Caco-2 (cell line): ENCODE measurements at regions not wholly inside any gene's neighbourhood (a gene's known extent, or its start where the extent isn't known, plus 50 kb on each side); places are given as distances from the start of the nearest gene placed in this dataset.

Experiments
- BruUV-seq: library from RNA; stranded (reverse); fragments of 400-500 nt; replicated peaks from 2 replicates; lab custom pipeline; 2021; lab: Mats Ljungman, UMichigan
- CTCF ChIA-PET: fragments of 300-600 bp; sonication (Branson Sonifier 250); formaldehyde crosslinking; loops from one replicate; lab custom pipeline; 2022; ENCODE audit warnings: antibody characterized with exemption; lab: Charles Lee
- POLR2A ChIA-PET: fragments of 300-600 bp; sonication (Branson Sonifier 250); formaldehyde crosslinking; loops from one replicate; lab custom pipeline; 2022; ENCODE audit warnings: antibody characterized with exemption; lab: Charles Lee
- DNase-seq, 2 experiments: peaks; one replicate each; pipeline versions ENCODE4 v3.0.0 to v3.0.0-alpha.2; 2020 to 2022
- H3K27me3 ChIP-seq: replicated peaks from 2 replicates; pipeline ENCODE4 v1.6.0; 2011; ENCODE audit warnings: low read length; ENCODE audit not compliant: control insufficient read depth, insufficient read depth
- H3K36me3 ChIP-seq: 2 replicates; pipeline ENCODE4 v1.5.1; 2011; ENCODE audit warnings: low read length; ENCODE audit not compliant: control insufficient read depth, insufficient read depth
- H3K4me1 ChIP-seq: fragments of 250-450 bp; sonication (Bioruptor Pico); 2 replicates; pipeline ENCODE4 v1.5.1; 2020; ENCODE audit warnings: mild to moderate bottlenecking
- H3K4me3 ChIP-seq: 2 replicates; pipeline ENCODE4 v1.5.1; 2011; ENCODE audit warnings: low read depth, mild to moderate bottlenecking, control low read depth, low read length
- H3K9me3 ChIP-seq: fragments of 250-450 bp; sonication (Bioruptor Pico); 2 replicates; pipeline ENCODE4 v1.5.1; 2020; ENCODE audit warnings: mild to moderate bottlenecking, moderate library complexity
- H3K27ac Mint-ChIP-seq: one replicate; pipeline ENCODE4 v1.8.0; 2022; ENCODE audit warnings: mixed read lengths; ENCODE audit not compliant: unreplicated experiment
- H3K27me3 Mint-ChIP-seq: one replicate; pipeline ENCODE4 v1.8.0; 2022; ENCODE audit warnings: mixed read lengths; ENCODE audit not compliant: insufficient read depth, unreplicated experiment
- H3K36me3 Mint-ChIP-seq: one replicate; pipeline ENCODE4 v1.8.0; 2022; ENCODE audit warnings: mild to moderate bottlenecking, mixed read lengths; ENCODE audit not compliant: insufficient read depth, unreplicated experiment
- H3K4me1 Mint-ChIP-seq: one replicate; pipeline ENCODE4 v1.8.0; 2022; ENCODE audit warnings: low read depth, mixed read lengths; ENCODE audit not compliant: unreplicated experiment
- H3K4me3 Mint-ChIP-seq: one replicate; pipeline ENCODE4 v1.8.0; 2022; ENCODE audit warnings: mild to moderate bottlenecking, moderate library complexity, mixed read lengths; ENCODE audit not compliant: unreplicated experiment
- H3K9me3 Mint-ChIP-seq: one replicate; pipeline ENCODE4 v1.8.0; 2022; ENCODE audit warnings: mixed read lengths; ENCODE audit not compliant: unreplicated experiment
- CTCF ChIP-seq, 2 experiments: fragments of 200-600 bp in 1 of 2; IDR thresholded peaks; 1 replicate in 1 of 2; 2 replicates in 1 of 2; pipeline versions ENCODE4 v1.5.1 to v1.8.0; 2011 to 2022; ENCODE audit warnings: antibody characterized with exemption in 1 of 2, control low read depth in 1 of 2, inconsistent platforms in 1 of 2, low read depth in 1 of 2, low read length in 1 of 2, mild to moderate bottlenecking in 1 of 2, moderate library complexity in 1 of 2; ENCODE audit not compliant: insufficient read depth in 1 of 2, severe bottlenecking in 1 of 2, unreplicated experiment in 1 of 2
- intact Hi-C: fragments of 100-400 bp; cut with micrococcal nuclease; formaldehyde crosslinking; loops from one replicate; pipeline ENCODE4 v1.10.0; 2022; ENCODE audit not compliant: unreplicated experiment

GRCh38 chr5:29504411-29504810 is 1689.1 kb upstream of the CDH6 start:
- Mint-ChIP-seq H3K27me3 (no peaks in the 10 kb centered on the region), H3K4me3 (no peak overlapping the region), H3K4me1 (no peaks in the 10 kb centered on the region), H3K9me3 (peaks cover 5% of the 10 kb centered on the region), H3K36me3 (no peaks in the 10 kb centered on the region), H3K27ac (no peak overlapping the region)
- Histone ChIP-seq H3K36me3 (no peaks in the 10 kb centered on the region), H3K9me3 (no peaks in the 10 kb centered on the region), H3K27me3 (no peaks in the 10 kb centered on the region), H3K4me1 (no peaks in the 10 kb centered on the region), H3K4me3 (no peak overlapping the region)
- intact Hi-C loops = no loop called here
- TF ChIP-seq CTCF (IDR thresholded peaks at IDR 0.05; ENCODE audit: insufficient read depth in 1 of 2, low read depth in 1 of 2, low read length in 1 of 2, severe bottlenecking in 1 of 2, unreplicated experiment in 1 of 2) = no peak
- BruUV-seq = no TSS peak
- no peak for DNase-seq
- CTCF ChIA-PET = no interaction called here
- POLR2A ChIA-PET = no interaction called here

DNA sequence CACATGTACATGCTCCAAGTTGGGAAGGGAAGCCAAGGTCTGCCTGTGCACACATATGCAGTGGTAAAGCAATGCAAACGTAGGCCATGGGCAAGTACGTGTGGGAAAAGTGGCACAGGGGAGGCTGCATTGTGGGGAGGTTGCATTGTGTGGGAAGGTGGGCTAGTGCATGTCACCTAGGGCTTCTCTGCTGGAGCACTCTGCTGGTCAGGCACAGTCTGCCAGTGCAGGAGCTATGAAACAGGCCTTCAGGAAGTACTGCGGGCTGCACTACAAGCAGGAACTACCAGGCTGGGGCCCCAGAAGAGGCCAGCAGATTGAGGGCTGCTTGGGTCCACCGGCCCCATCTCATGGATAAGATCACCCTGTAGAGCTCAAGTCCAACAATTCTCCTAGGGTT is 1694.6 kb upstream of the CDH6 start:
- no TSS peak for BruUV-seq
- Histone ChIP-seq H3K9me3 (no peaks in the 10 kb centered on the region), H3K4me1 (no peaks in the 10 kb centered on the region), H3K27me3 (no peaks in the 10 kb centered on the region), H3K4me3 (no peak overlapping the region), H3K36me3 (no peaks in the 10 kb centered on the region)
- no peak for DNase-seq
- Mint-ChIP-seq H3K36me3 (peaks cover 5% of the 10 kb centered on the region), H3K9me3 (peaks cover 22% of the 10 kb centered on the region), H3K27ac (no peak overlapping the region), H3K4me3 (no peak overlapping the region), H3K4me1 (no peaks in the 10 kb centered on the region), H3K27me3 (no peaks in the 10 kb centered on the region)
- intact Hi-C loops = no loop called here
- ChIA-PET CTCF (no interaction called here), POLR2A (no interaction called here)
- no peak for TF ChIP-seq CTCF (IDR thresholded peaks at IDR 0.05; ENCODE audit: insufficient read depth in 1 of 2, low read depth in 1 of 2, low read length in 1 of 2, severe bottlenecking in 1 of 2, unreplicated experiment in 1 of 2)

GRCh38 chr5:29498412-29498811 is 1695.1 kb upstream of the CDH6 start:
- no TSS peak for BruUV-seq
- H3K4me3 Mint-ChIP-seq = no peak overlapping the region
- Histone ChIP-seq H3K27me3 (no peaks in the 10 kb centered on the region), H3K36me3 (no peaks in the 10 kb centered on the region), H3K4me3 (no peak overlapping the region), H3K4me1 (no peaks in the 10 kb centered on the region), H3K9me3 (no peaks in the 10 kb centered on the region)
- no peaks in the 10 kb centered on the region for H3K4me1 Mint-ChIP-seq
- ChIA-PET CTCF (no interaction called here), POLR2A (no interaction called here)
- intact Hi-C loops = no loop called here
- TF ChIP-seq CTCF (IDR thresholded peaks at IDR 0.05; ENCODE audit: insufficient read depth in 1 of 2, low read depth in 1 of 2, low read length in 1 of 2, severe bottlenecking in 1 of 2, unreplicated experiment in 1 of 2) = no peak
- no peak overlapping the region for H3K27ac Mint-ChIP-seq
- peaks cover 22% of the 10 kb centered on the region for H3K9me3 Mint-ChIP-seq
- H3K27me3 Mint-ChIP-seq = no peaks in the 10 kb centered on the region
- DNase-seq = no peak
- peaks cover 5% of the 10 kb centered on the region for H3K36me3 Mint-ChIP-seq
